Adrenal gland (tissue), 9 donors: ENCODE measurements at regions not wholly inside any gene's neighbourhood (a gene's known extent, or its start where the extent isn't known, plus 50 kb on each side); places are given as distances from the start of the nearest gene placed in this dataset.
A peak's percentile ranks its signal among the peaks of the same experiment; 100 is the strongest.

Source experiments
- DNase-seq, 7 donors: peaks; one replicate each; pipeline ENCODE4 v3.0.0-alpha.2; 2019 to 2020
- H3K27ac ChIP-seq, 5 donors: fragments of 200-600 bp; sonication (generic) in 4 of 5; 1 replicate in 3 of 5; 2 replicates in 2 of 5; pipeline versions ENCODE4 v1.5.1 to v1.8.0; 2016 to 2020; ENCODE audit warnings: mild to moderate bottlenecking in 1 of 5
- H3K27me3 ChIP-seq: fragments of 200-600 bp; 2 replicates; pipeline ENCODE4 v1.8.0; 2021
- H3K36me3 ChIP-seq, 2 donors: fragments of 200-600 bp; replicated peaks in 1 of 2; 1 replicate in 1 of 2; 2 replicates in 1 of 2; pipeline versions ENCODE4 v1.5.1 to v1.8.0; 2018 to 2022
- H3K4me1 ChIP-seq, 2 donors: fragments of 200-600 bp; replicated peaks in 1 of 2; 1 replicate in 1 of 2; 2 replicates in 1 of 2; pipeline versions ENCODE4 v1.5.1 to v1.8.0; 2018 to 2021
- H3K4me3 ChIP-seq, 4 donors: fragments of 200-600 bp; sonication (generic) in 3 of 4; one replicate each; pipeline ENCODE4 v1.5.1; 2016 to 2018
- H3K9me3 ChIP-seq, 3 donors: fragments of 200-600 bp; sonication (generic) in 1 of 3; replicated peaks in 1 of 3; 1 replicate in 2 of 3; 2 replicates in 1 of 3; pipeline versions ENCODE4 v1.5.1 to v1.8.0; 2016 to 2021
- CTCF ChIP-seq, 6 experiments: fragments of 450-650 bp in 4 of 6; fragments of 200-600 bp in 2 of 6; sonication (generic) in 1 of 6; IDR thresholded peaks; 1 replicate in 5 of 6; 2 replicates in 1 of 6; pipeline versions ENCODE4 v1.5.1 to v1.8.0; 2016 to 2021; ENCODE audit warnings: antibody characterized with exemption in 6 of 6, mild to moderate bottlenecking in 2 of 6, moderate library complexity in 1 of 6
- POLR2A ChIP-seq, 2 donors: fragments of 450-650 bp; IDR thresholded peaks; one replicate each; pipeline ENCODE4 v1.6.1; 2017; ENCODE audit warnings: antibody characterized with exemption in 2 of 2, mild to moderate bottlenecking in 2 of 2, moderate library complexity in 1 of 2
- WGBS, 4 donors: extraction: QIAGEN DNeasy Blood & Tissue Kit in 2 of 4; methylation state at CpG; one replicate each; pipeline versions ENCODE4 v1.1.5 to v1.1.7; 2013 to 2017; 5-methylcytosine and 5-hydroxymethylcytosine counted together
- intact Hi-C, 2 donors: fragments of 100-400 bp; cut with DNase I; formaldehyde crosslinking; loops; one replicate each; pipeline versions ENCODE4 v1.14.1 to v1.15.0; 2022 to 2023
- donor health status: healthy with polysubstance abuse.
- donor health status: Bipolar disorder and iron deficiency.
- donor health status: DM: yes; HTN: yes; CAD: no.
- donor health status: DM: no; HTN: no; CAD: no.
- donor health status: DM: no; HTN: no; CAD: no.

GRCh38 chr12:115433014-115433634 is 749.1 kb upstream of the TBX3 start:
- Histone ChIP-seq H3K36me3 (no peaks in the 10 kb centered on the region), H3K27me3 (no peaks in the 10 kb centered on the region), H3K4me1 (peaks cover 8 to 9% of the 10 kb centered on the region in 2 donors), H3K9me3 (no peaks in the 10 kb centered on the region), H3K27ac (no peak overlapping the region), H3K4me3 (no peak overlapping the region)
- peak in 4 of 7 donors; percentile 24 to 56 (median 31) for DNase-seq
- TF ChIP-seq POLR2A (IDR thresholded peaks at IDR 0.05) (no peak), CTCF (IDR thresholded peaks at IDR 0.05) (no peak)
- WGBS, 4 donors: 41 to 55% (median 49%) methylated on average over 8 to 9 of the region's 9 CpGs
- intact Hi-C loops: no loop called here

- intact Hi-C loops: no loop called here
These were observed 746.7 kb upstream of the TBX3 start for GRCh38 chr12:115430636-115431035.

GRCh38 chr12:115426732-115427131 is 742.8 kb upstream of the TBX3 start:
- intact Hi-C loops: no loop called here
- H3K4me1 ChIP-seq: no peaks in the 10 kb centered on the region
- DNase-seq: no peak
- H3K4me3 ChIP-seq: no peak overlapping the region
- no peaks in the 10 kb centered on the region for H3K27me3 ChIP-seq
- no peaks in the 10 kb centered on the region for H3K9me3 ChIP-seq
- TF ChIP-seq CTCF (IDR thresholded peaks at IDR 0.05) (no peak), POLR2A (IDR thresholded peaks at IDR 0.05) (no peak)
- no peak overlapping the region for H3K27ac ChIP-seq
- H3K36me3 ChIP-seq: no peaks in the 10 kb centered on the region

More at GRCh38 chr12:115430636-115431035, 746.7 kb upstream of the TBX3 start:
- Histone ChIP-seq H3K27ac (no peak overlapping the region), H3K9me3 (no peaks in the 10 kb centered on the region), H3K36me3 (no peaks in the 10 kb centered on the region), H3K4me1 (no peaks in the 10 kb centered on the region), H3K4me3 (no peak overlapping the region), H3K27me3 (no peaks in the 10 kb centered on the region)
- no peak for DNase-seq
- TF ChIP-seq CTCF (IDR thresholded peaks at IDR 0.05): no peak
- TF ChIP-seq POLR2A (IDR thresholded peaks at IDR 0.05): no peak
- 83 to 96% (median 90%) methylated on average over 1 of the region's 1 CpG for WGBS, 4 donors

- Histone ChIP-seq H3K4me3 (no peak overlapping the region), H3K27me3 (no peaks in the 10 kb centered on the region), H3K4me1 (no peaks in the 10 kb centered on the region), H3K9me3 (no peaks in the 10 kb centered on the region), H3K27ac (no peak overlapping the region), H3K36me3 (no peaks in the 10 kb centered on the region)
- TF ChIP-seq CTCF (IDR thresholded peaks at IDR 0.05) (no peak), POLR2A (IDR thresholded peaks at IDR 0.05) (no peak)
- intact Hi-C loops: no loop called here
- DNase-seq: no peak
- WGBS, 4 donors: 68 to 85% (median 80%) methylated on average over 1 of the region's 1 CpG
These were observed 740.0 kb upstream of the TBX3 start for GRCh38 chr12:115424003-115424402.
